ENCODE measurements at regions not wholly inside any gene's neighbourhood (a gene's known extent, or its start where the extent isn't known, plus 50 kb on each side); places are given as distances from the start of the nearest gene placed in this dataset.

- POLR2A ChIA-PET, result interaction anchor here (0.7 kb wide), 1 partner anchor 527 kb away, joined by 4 read pairs; no protein-coding TSS in a partner anchor
- peak; percentile 72 for TF ChIP-seq CTCF (IDR thresholded peaks at IDR 0.05; ENCODE audit: insufficient read depth, low read length, missing control alignments)
- CTCF ChIA-PET, result interaction anchor here (0.6 to 5.2 kb wide), 51 partner anchors 9 to 842 kb away, joined by 3 to 99 read pairs (median 3); no protein-coding TSS in a partner anchor
- H3K4me3 ChIP-seq (ENCODE audit: low read depth, low read length), result no peak overlapping the region
- no peak for DNase-seq (ENCODE audit: low read depth, low spot score)
These were observed 342.7 kb upstream of the NR5A2 start for GRCh38 chr1:199684686-199685273.

- ChIA-PET POLR2A (interaction anchor here (0.7 kb wide), 1 partner anchor 526 kb away, joined by 4 read pairs; no protein-coding TSS in a partner anchor), CTCF (interaction anchor here (0.6 to 5.2 kb wide), 46 partner anchors 9 to 842 kb away, joined by 3 to 99 read pairs (median 4); no protein-coding TSS in a partner anchor)
- no peak overlapping the region for H3K4me3 ChIP-seq (ENCODE audit: low read depth, low read length)
- no peak for TF ChIP-seq CTCF (IDR thresholded peaks at IDR 0.05; ENCODE audit: insufficient read depth, low read length, missing control alignments)
- DNase-seq (ENCODE audit: low read depth, low spot score), result no peak
These were observed 342.1 kb upstream of the NR5A2 start for GRCh38 chr1:199685369-199685768.

- H3K4me3 ChIP-seq (ENCODE audit: low read depth, low read length), result no peak overlapping the region
- CTCF ChIA-PET, result interaction anchor here (1.0 to 5.2 kb wide), 5 partner anchors 9 to 823 kb away, joined by 3 to 99 read pairs (median 3); no protein-coding TSS in a partner anchor
- POLR2A ChIA-PET, result no interaction called here
- no peak for TF ChIP-seq CTCF (IDR thresholded peaks at IDR 0.05; ENCODE audit: insufficient read depth, low read length, missing control alignments)
- DNase-seq (ENCODE audit: low read depth, low spot score), result no peak
These were observed 340.2 kb upstream of the NR5A2 start for GRCh38 chr1:199687321-199687720.

GRCh38 chr1:199688133-199688676 lies 339.3 kb upstream of the NR5A2 start:
- no peak for DNase-seq (ENCODE audit: low read depth, low spot score)
- no peak for TF ChIP-seq CTCF (IDR thresholded peaks at IDR 0.05; ENCODE audit: insufficient read depth, low read length, missing control alignments)
- ChIA-PET CTCF (interaction anchor here (0.6 to 2.8 kb wide), 2 partner anchors 803 to 821 kb away, joined by 4 to 10 read pairs; no protein-coding TSS in a partner anchor), POLR2A (interaction anchor here (0.6 kb wide), 1 partner anchor 28 kb away, joined by 6 read pairs; no protein-coding TSS in a partner anchor)
- no peak overlapping the region for H3K4me3 ChIP-seq (ENCODE audit: low read depth, low read length)

- ChIA-PET POLR2A (no interaction called here), CTCF (interaction anchor here (0.7 to 2.8 kb wide), 4 partner anchors 451 to 821 kb away, joined by 3 to 10 read pairs (median 3); no protein-coding TSS in a partner anchor)
- H3K4me3 ChIP-seq (ENCODE audit: low read depth, low read length), result no peak overlapping the region
- DNase-seq (ENCODE audit: low read depth, low spot score), result no peak
- no peak for TF ChIP-seq CTCF (IDR thresholded peaks at IDR 0.05; ENCODE audit: insufficient read depth, low read length, missing control alignments)
These were observed 338.7 kb upstream of the NR5A2 start for GRCh38 chr1:199688774-199689173.

GRCh38 chr1:199690496-199690895 lies 337.0 kb upstream of the NR5A2 start:
- DNase-seq (ENCODE audit: low read depth, low spot score), result no peak
- POLR2A ChIA-PET, result no interaction called here
- no peak overlapping the region for H3K4me3 ChIP-seq (ENCODE audit: low read depth, low read length)
- CTCF ChIA-PET, result interaction anchor here (1.7 to 2.8 kb wide), 2 partner anchors 15 to 819 kb away, joined by 3 to 10 read pairs; no protein-coding TSS in a partner anchor
- TF ChIP-seq CTCF (IDR thresholded peaks at IDR 0.05; ENCODE audit: insufficient read depth, low read length, missing control alignments), result no peak

Data from AG04449 (cell line).